ENCODE measurements at regions not wholly inside any gene's neighbourhood (a gene's known extent, or its start where the extent isn't known, plus 50 kb on each side); places are given as distances from the start of the nearest gene placed in this dataset.

- no peak overlapping the region for H3K27ac ChIP-seq
- no peaks in the 10 kb centered on the region for H3K36me3 ChIP-seq
- H3K9me3 ChIP-seq, result peaks cover 0 to 4% (median 0%) of the 10 kb centered on the region in 4 donors
- no peaks in the 10 kb centered on the region for H3K27me3 ChIP-seq
- DNase-seq, result no peak
- H3K4me1 ChIP-seq, result no peaks in the 10 kb centered on the region
- H3K4me3 ChIP-seq, result no peak overlapping the region
- TF ChIP-seq POLR2A (IDR thresholded peaks at IDR 0.05) (no peak), CTCF (IDR thresholded peaks at IDR 0.05) (no peak)
These were observed 236.0 kb downstream of the GLRX3 start for GRCh38 chr10:130372222-130372621.

GRCh38 chr10:130372866-130373265, 236.7 kb downstream of the GLRX3 start:
- H3K27me3 ChIP-seq, result no peaks in the 10 kb centered on the region
- H3K36me3 ChIP-seq, result no peaks in the 10 kb centered on the region
- TF ChIP-seq POLR2A (IDR thresholded peaks at IDR 0.05) (no peak), CTCF (IDR thresholded peaks at IDR 0.05) (no peak)
- no peaks in the 10 kb centered on the region for H3K4me1 ChIP-seq
- no peak for DNase-seq
- H3K27ac ChIP-seq, result no peak overlapping the region
- no peak overlapping the region for H3K4me3 ChIP-seq
- H3K9me3 ChIP-seq, result peaks cover 0 to 4% (median 0%) of the 10 kb centered on the region in 4 donors

GRCh38 chr10:130377986-130378540, 241.9 kb downstream of the GLRX3 start:
- no peak overlapping the region for H3K27ac ChIP-seq
- no peak for DNase-seq
- no peaks in the 10 kb centered on the region for H3K4me1 ChIP-seq
- TF ChIP-seq CTCF (IDR thresholded peaks at IDR 0.05), result no peak
- TF ChIP-seq POLR2A (IDR thresholded peaks at IDR 0.05), result no peak
- no peak overlapping the region for H3K4me3 ChIP-seq
- H3K9me3 ChIP-seq, result peaks cover 0 to 4% (median 0%) of the 10 kb centered on the region in 4 donors
- H3K36me3 ChIP-seq, result no peaks in the 10 kb centered on the region
- H3K27me3 ChIP-seq, result no peaks in the 10 kb centered on the region

GRCh38 chr10:130378556-130379400, 242.6 kb downstream of the GLRX3 start:
- Histone ChIP-seq H3K4me1 (no peaks in the 10 kb centered on the region), H3K4me3 (no peak overlapping the region), H3K27me3 (no peaks in the 10 kb centered on the region), H3K27ac (no peak overlapping the region), H3K9me3 (peaks cover 0 to 4% (median 0%) of the 10 kb centered on the region in 4 donors), H3K36me3 (no peaks in the 10 kb centered on the region)
- DNase-seq, result no peak
- TF ChIP-seq CTCF (IDR thresholded peaks at IDR 0.05) (no peak), POLR2A (IDR thresholded peaks at IDR 0.05) (no peak)

GRCh38 chr10:130380056-130380455, 243.9 kb downstream of the GLRX3 start:
- H3K4me3 ChIP-seq, result no peak overlapping the region
- H3K27ac ChIP-seq, result no peak overlapping the region
- H3K4me1 ChIP-seq, result no peaks in the 10 kb centered on the region
- DNase-seq, result no peak
- no peaks in the 10 kb centered on the region for H3K36me3 ChIP-seq
- H3K27me3 ChIP-seq, result no peaks in the 10 kb centered on the region
- H3K9me3 ChIP-seq, result peaks cover 0 to 4% (median 0%) of the 10 kb centered on the region in 4 donors
- TF ChIP-seq POLR2A (IDR thresholded peaks at IDR 0.05) (no peak), CTCF (IDR thresholded peaks at IDR 0.05) (no peak)

All from Peyer's patch (tissue), 4 donors.